ENCODE measurements at regions not wholly inside any gene's neighbourhood (a gene's known extent, or its start where the extent isn't known, plus 50 kb on each side); places are given as distances from the start of the nearest gene placed in this dataset.

GRCh38 chr10:81348003-81348402 is 527.0 kb upstream of the NRG3 start:
- no peak for ATAC-seq

More at GRCh38 chr10:81348003-81348402, 527.0 kb upstream of the NRG3 start:
- no peak for DNase-seq (ENCODE audit: low spot score)
- TF ChIP-seq ZSCAN9 (CRISPR knock-in tag; IDR thresholded peaks at IDR 0.05; ENCODE audit: borderline replicate concordance) (no peak), ZNF337 (CRISPR knock-in tag; IDR thresholded peaks at IDR 0.05; ENCODE audit: borderline replicate concordance, low read depth) (no peak), ZNF773 (CRISPR knock-in tag; IDR thresholded peaks at IDR 0.05; ENCODE audit: borderline replicate concordance) (no peak), THAP11 (CRISPR knock-in tag; IDR thresholded peaks at IDR 0.05) (no peak), ZHX1 (CRISPR knock-in tag; IDR thresholded peaks at IDR 0.05; ENCODE audit: low read depth) (no peak), ZBTB38 (CRISPR knock-in tag; IDR thresholded peaks at IDR 0.05) (no peak), ZEB1 (IDR thresholded peaks at IDR 0.05; ENCODE audit: insufficient replicate concordance, low read depth) (no peak), KDM5B (CRISPR knock-in tag; IDR thresholded peaks at IDR 0.05; ENCODE audit: borderline replicate concordance) (no peak), ZNF207 (IDR thresholded peaks at IDR 0.05; ENCODE audit: borderline replicate concordance) (no peak), ZSCAN12 (CRISPR knock-in tag; IDR thresholded peaks at IDR 0.05) (no peak), ZBTB8A (CRISPR knock-in tag; IDR thresholded peaks at IDR 0.05; ENCODE audit: borderline replicate concordance, low read depth) (no peak), KDM5A (IDR thresholded peaks at IDR 0.05; ENCODE audit: borderline replicate concordance, low read length) (no peak), BCL3 (CRISPR knock-in tag; IDR thresholded peaks at IDR 0.05) (no peak), NR2F1 (CRISPR knock-in tag; IDR thresholded peaks at IDR 0.05) (no peak), MED1 (CRISPR knock-in tag; IDR thresholded peaks at IDR 0.05) (no peak)
- TF ChIP-seq, protein P1, sequence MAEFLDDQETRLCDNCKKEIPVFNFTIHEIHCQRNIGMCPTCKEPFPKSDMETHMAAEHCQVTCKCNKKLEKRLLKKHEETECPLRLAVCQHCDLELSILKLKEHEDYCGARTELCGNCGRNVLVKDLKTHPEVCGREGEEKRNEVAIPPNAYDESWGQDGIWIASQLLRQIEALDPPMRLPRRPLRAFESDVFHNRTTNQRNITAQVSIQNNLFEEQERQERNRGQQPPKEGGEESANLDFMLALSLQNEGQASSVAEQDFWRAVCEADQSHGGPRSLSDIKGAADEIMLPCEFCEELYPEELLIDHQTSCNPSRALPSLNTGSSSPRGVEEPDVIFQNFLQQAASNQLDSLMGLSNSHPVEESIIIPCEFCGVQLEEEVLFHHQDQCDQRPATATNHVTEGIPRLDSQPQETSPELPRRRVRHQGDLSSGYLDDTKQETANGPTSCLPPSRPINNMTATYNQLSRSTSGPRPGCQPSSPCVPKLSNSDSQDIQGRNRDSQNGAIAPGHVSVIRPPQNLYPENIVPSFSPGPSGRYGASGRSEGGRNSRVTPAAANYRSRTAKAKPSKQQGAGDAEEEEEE (CRISPR knock-in tag; IDR thresholded peaks at IDR 0.05; ENCODE audit: borderline replicate concordance): no peak
- Histone ChIP-seq H3K79me2 (ENCODE audit: insufficient read depth, low read length) (no peaks in the 10 kb centered on the region), H3K9me3 (ENCODE audit: low read length) (peaks cover 53% of the 10 kb centered on the region), H3K9ac (ENCODE audit: insufficient read depth, low read depth, low read length) (no peak overlapping the region), H3K4me2 (ENCODE audit: low read depth, low read length) (no peak overlapping the region), H3K27ac (ENCODE audit: extremely low read length, insufficient read depth, low read length) (no peak overlapping the region), H4K20me1 (ENCODE audit: insufficient read depth, low read length) (no peaks in the 10 kb centered on the region), H3K4me1 (ENCODE audit: insufficient read depth, low read length) (no peaks in the 10 kb centered on the region), H3K27me3 (ENCODE audit: control insufficient read depth in 1 of 2, insufficient read depth in 2 of 2, low read length in 2 of 2) (no peaks in the 10 kb centered on the region), H2AFZ (ENCODE audit: low read length) (no peak overlapping the region), H3K4me3 (replicated peaks in 1 of 3; ENCODE audit: insufficient read depth in 1 of 3, low read depth in 2 of 3, low read length in 3 of 3) (no peak overlapping the region), H3K36me3 (replicated peaks in 1 of 2; ENCODE audit: control insufficient read depth in 1 of 2, insufficient read depth in 2 of 2, low read length in 2 of 2) (no peaks in the 10 kb centered on the region)
- POLR2A ChIA-PET: no interaction called here
- FAIRE-seq: no peak
- 3% methylated on average over 1 of the region's 1 CpG for WGBS (ENCODE audit: low lambda C conversion rate)
- CTCF ChIA-PET (ENCODE audit: low intra/inter-chr PET ratio, low total read pairs): no interaction called here
- BruUV-seq (replicated peaks): no TSS peak
- in situ Hi-C loops (cut with HindIII; ENCODE audit: extremely low pct_ligation_motif_present, low pct_unique_long_range_greater_than_20kb) (no loop called here), intact Hi-C loops (cut with micrococcal nuclease; ENCODE audit: unreplicated experiment) (no loop called here)

All from HepG2 (cell line).